COLO668 (cell line): ENCODE measurements at regions not wholly inside any gene's neighbourhood (a gene's known extent, or its start where the extent isn't known, plus 50 kb on each side); places are given as distances from the start of the nearest gene placed in this dataset.

ENCODE experiments used
- DNase-seq: peaks from one replicate; lab custom pipeline; 2025; ENCODE audit not compliant: unreplicated experiment; lab: John Stamatoyannopoulos, UW

DNA sequence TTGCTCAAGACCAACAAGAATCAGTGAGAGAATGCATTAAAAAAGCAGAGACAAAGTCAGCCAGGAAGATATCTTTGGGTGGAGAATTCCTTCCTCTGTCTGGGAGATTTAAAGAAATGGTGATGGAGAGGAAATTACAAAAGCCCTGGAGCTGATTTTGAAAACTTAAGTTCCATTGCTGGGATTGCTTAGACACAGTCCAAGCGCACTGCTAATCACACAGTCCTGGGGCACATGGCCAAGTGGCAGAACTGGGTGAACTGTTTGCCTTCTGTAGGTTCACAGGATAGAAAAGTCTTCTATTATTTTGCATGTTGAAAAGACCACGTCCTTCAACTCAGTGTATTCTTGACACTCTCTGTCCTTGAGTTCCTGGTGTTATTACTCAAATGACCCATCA, 284.9 kb upstream of the FBXL7 start:
- no peak for DNase-seq

DNA sequence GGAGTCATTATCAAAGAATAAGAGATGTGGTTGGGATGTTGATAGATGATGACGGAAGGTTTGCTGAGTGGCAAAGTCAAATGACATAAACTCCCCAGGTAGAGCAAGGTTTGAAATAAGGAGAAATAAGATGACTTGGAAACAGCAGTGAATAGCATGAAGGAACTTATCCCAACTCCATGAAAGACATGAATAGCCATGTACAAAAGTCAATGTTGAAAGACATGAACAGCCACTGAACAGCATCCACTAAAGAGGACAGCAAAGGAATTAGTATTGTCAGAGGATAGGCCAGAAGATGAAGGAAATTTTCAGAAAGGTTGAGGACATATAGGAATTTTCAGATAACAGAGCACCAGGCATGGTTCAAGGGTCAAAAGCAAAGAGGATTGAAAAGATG, 286.0 kb upstream of the FBXL7 start:
- DNase-seq = no peak

DNA sequence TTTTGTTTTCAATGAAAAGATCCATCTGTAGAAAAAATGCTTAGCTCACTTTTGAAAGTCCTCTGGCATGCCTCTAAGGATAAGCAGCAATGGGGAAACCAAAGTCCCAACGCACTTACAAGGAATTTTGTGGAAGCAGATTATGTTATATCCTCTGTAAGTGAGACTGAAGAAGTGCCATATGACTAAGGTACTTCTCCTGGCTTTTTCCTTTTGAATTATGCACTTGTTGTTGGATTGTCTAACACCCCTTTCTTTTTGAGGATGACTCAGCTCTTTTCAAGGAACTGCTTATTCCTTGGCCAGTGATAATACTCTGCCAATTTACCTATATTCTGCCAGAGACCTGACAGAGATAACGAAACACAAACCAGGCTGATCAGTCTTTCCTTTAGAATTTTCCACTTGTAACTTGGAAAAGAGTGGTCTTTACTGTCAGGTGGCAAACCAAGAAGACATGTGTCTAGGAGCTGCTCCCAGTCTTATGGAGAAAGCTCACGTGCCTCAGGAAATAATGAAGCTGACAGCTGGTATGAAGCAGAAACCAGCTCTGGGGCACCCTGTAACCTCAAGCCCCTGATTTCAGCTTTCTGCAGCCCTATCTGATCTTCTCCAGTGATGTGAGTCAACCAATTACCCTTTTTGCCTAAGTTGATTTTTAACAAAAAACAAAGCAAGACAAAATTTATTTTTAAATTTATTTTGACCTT, 290.8 kb upstream of the FBXL7 start:
- DNase-seq = no peak

DNA sequence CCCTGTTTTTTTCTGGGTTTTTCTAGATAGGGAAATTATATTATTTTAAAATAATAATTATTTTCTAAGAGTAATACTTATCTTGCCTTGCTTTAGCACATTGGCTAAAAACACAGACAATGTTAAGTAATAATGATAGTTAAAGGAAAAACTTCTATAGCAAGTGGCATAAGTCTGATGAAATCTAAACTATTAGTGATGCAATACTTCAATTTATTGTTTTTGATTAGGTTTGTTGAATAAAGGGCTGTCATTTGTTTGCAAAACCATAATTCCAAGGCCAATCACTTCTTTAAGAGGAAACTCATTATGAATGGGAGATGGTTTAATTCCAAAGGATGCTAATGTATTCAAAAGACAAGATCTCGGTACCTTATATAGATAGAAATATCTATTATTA, 293.8 kb upstream of the FBXL7 start:
- DNase-seq = no peak

DNA sequence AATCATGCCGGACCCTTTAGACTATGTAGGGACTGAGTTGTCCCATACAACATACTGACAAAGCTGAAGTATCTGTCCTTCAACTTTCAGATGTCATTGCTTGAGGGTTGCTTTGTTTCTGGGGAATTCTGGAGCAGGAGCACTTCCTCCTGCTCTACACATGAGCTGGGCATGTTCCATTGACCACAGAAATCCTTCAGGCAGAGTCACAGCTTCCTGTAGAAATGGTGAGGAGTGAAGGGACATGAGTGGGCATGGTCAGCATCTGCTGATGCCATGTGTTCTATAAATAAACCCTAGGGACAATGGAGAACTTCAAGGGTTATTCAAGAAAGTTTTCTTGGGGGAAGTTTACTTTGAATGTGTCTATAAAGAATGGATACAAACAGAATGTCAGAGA, 296.6 kb upstream of the FBXL7 start:
- no peak for DNase-seq

DNA sequence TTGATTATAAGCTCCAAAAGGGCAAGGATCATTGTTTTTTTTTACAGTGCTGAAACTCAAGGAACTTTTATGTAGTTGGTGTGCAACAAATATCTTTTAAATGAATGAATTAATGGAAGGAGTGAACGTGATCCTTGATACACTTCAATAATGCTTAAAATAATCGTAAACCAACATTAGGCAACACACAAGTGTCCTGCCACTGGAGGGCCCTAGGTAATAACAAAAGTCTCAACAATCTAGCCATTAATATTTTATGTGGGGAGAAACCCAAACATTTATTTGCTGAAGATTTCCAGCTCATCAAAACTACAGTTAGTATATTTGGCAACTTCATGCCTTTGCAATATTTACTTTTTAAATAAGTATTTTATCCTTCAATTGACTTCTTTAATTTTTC, 309.0 kb upstream of the FBXL7 start:
- no peak for DNase-seq

DNA sequence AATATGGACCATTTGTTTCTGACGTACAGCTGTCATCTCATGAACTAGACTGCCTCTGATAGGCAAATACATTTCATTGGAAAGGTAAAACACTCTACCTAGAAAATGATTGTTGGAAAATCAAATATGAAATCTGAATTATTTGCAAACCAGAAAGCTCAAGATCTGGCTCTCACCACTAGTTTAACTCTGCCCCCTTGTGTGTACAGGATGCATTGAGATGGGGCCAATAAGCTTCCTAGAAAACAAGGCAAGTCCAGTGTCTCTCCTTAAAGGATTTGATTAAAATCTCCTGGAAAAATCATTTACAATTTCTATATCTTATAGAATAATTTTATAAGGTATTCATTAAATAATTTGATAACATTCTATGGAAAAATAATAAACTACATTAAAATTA, 311.9 kb upstream of the ANKH start:
- no peak for DNase-seq

DNA sequence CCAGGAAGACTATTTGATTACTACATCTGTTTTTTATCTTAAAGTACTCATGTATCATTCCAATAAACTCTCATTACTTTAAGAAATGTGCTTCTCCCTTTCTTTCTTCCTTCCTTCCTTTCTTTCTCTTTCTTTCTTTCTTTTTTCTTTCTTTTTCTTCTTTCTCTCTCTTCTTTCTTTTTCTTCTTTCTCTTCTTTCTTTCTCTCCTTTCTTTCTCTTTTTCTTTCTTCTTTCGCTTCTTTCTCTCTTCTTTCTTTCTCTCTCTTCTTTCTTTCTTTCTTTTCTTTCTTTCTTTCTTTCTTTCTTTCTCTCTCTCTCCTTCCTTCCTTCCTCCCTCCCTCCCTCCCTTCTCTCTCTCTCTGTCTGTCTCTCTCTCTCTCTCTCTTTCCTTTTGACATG, 298.6 kb upstream of the ANKH start:
- no peak for DNase-seq

DNA sequence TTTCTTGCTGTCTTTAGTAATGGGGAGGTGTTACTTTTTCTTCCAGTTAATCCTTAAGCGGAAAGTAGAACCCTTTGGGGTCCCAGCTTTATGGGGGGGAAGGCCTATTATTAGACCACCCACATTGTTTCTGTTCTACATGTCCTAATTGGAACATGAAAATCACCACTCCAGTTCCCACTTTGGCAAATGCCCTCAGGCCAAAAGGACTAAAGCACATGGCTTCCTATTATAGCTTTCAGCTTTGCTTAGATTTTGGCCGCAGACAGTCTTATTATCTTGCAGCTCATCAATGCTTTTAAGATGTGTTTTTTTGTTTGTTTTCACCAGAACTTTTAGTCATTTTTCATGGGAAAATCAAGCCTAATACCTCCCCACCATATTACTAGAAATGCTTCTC, 296.8 kb upstream of the ANKH start:
- DNase-seq = no peak

DNA sequence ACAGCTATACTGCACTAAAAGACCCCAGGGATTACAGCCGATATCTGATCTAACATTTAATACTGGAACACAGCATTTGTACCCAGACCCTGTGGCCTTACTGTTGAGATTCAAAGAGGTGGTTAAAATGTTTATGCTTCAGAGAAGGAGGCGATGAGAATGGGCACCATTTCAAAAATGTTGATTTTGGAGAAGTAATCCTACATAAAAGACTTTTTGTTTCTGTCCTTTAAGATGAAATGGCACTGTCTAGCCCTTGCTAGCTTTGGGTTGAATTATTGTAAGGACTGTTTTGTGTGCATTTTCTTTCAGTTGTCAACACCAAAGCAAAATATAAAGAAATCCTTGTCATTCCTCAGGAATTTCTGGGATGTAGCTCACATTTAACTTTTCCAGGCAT, 288.5 kb upstream of the ANKH start:
- DNase-seq = no peak

DNA sequence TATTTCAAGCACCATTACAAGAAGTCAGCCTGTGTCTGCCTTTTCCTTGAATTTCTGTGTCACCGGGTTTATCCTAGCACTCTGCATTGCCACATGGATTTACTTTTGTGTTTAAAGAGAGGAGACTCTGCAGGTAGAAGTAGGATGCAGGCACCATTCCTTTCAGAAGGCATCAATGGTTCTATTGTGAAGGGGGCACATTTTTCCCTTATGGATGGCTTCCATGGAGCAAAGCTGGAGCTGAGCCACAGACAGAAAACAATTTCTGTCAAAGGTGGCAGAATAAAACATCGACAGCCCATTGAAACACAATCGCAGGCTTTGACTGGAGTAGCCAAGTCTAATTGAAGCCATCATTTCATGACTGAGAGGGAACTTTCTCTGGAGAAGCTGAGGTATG, 288.0 kb upstream of the ANKH start:
- DNase-seq = no peak

DNA sequence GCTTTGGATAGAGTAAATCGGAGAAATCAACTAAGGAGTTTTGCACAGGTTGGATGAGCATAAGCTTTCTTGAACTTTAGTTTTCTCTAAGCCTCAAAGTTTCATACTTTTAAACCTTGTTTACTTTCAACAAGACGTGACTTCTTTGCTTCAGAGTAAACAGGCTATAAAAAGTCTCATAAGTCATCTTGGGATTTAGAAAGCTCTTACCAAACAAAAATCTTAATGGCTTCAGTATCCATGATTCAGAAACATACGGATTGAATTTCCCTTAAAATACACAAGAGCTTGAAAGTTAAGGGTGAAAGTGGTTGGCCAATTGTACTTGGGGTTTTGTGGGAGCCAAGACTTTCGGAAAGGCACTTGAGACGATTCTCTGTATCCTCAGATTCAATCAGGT, 270.9 kb upstream of the ANKH start:
- DNase-seq = no peak

DNA sequence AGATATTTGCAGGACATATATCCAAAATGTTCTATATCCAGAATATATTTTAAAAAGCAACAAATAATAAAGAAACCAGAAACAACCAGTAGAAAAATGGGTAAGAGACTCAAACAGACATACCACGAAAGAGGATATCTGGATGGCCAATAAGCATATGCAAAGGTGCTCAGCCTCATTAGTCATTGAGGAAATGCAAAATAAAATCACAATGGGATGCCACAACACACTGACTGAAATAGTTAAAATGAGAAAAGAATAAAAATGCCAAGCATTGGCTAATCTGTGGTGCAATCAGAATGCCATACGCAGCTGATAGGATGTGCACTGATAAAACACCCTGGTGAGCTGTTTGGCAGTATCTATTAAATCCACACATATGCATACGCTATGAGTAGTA, 265.8 kb upstream of the ANKH start:
- no peak for DNase-seq

DNA sequence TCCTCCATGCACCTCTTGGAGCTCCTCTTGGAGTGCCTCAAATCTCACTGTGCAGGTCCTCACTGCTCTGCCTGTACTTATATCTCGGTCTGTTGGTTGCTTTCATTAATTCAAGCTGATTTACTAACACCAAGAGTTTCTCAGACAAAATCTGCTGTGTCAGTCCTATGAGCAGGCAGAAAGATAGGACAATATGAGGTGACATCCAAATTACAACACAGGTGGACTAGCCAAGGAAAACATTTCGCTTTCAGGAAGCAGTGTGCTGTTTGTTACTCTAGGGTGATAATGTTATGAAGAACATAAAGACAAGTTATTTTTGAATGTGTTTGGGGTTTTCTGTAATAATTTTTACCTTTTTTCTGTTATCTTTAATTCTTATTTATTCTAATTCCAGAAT, 264.1 kb upstream of the ANKH start:
- DNase-seq = no peak

DNA sequence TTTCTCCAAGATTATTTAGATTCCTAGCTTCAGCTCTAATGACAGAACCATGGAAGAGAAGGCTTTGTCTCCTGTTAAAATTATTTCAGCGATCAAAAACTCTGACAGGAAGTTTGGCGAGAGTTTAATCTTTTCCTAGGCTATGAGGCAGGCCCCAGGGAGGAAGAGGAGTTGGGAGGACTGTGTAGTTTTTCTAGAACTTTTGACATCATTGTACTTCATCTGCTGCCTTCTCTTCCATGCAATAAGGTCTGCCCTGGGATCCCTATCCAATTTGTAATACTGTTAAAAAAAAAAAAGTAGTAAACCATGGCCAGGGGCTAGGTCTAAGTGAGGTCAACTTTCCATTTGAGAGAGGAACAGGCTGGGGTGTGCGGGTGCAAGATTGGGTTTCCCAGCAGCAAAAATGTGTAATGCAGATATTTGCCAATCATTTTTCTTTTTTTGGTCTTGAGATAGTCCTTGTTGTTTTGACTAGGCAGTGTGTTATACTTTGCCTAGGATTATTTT, 261.9 kb upstream of the ANKH start:
- DNase-seq = no peak

DNA sequence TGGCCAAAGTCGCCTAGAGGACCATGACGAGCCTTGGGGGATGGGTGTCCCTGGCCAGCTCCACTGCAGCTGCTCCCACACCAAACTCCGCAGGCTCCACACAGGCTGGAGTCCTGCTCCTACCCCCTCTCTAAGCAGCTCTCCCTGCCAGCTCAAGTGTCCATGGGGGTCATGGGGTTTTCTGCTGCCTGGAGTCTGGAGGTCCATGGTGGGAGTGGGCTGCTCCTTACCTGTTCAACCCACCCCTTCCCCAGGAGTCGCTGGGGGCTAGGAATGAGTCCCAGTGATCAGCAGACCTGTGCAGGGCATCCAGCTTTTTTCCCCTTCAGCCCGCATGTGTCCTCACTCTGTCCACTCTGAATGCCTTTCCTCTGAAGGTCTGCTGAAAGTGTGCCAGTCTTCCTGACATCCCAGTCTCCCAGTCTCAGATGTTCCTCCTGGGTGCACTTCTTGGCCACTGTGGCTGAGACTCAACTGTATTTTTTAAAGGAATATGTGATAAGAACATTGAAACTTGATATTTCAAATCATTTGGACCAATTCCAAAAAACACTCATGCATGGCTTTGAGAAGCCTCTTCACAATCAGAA, 261.3 kb upstream of the ANKH start:
- no peak for DNase-seq

DNA sequence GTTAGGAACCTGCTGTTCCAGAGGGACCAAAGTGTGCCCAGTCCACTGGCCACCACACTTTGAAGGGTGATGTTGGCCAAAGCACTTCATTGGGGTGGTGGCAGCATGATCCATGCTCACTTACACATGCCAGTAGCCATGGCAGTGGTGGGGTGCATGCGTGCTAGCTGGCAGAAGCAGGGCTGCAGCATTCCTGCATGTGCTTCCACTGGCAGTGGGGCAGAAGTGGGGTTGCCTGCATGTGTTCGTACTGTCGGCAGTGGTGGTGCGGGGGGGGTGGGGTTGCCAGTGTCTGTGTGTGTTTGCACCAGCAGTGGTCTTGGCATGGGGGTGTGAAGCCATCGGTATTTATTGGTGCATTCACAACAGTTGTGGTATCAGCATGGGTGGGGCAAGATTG, 260.3 kb upstream of the ANKH start:
- DNase-seq = no peak

DNA sequence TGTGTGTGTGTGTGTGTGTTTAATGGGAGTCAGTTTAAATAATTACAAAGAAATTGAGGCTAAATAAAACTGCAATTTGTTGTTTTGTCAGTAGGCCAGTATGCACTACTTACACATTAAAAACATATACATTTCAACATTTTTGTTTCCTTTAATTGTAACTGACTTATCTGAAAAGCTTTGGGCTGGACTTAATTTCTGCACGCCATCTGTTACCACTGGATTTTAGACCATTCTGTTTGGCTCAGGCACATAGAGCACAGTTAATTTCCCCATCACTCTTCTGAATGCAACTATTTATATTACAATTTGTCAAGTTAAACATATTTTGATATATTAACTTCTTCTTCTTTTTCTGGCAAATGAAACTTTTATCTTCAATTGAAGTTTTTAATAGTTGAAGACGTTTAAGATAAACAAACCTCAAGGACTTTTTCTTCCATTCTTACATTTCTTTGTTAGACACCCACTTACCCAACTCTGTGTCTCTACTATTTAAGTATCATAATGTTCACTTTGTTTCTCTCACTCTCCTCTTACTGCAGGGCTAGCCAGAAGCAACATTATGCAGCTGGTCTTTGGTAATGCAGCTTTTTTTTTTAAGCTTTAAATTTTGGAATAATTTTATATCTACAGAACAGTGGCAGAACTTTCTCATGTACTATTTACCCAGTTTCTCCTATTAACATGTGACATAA, 253.4 kb upstream of the ANKH start:
- DNase-seq = no peak

DNA sequence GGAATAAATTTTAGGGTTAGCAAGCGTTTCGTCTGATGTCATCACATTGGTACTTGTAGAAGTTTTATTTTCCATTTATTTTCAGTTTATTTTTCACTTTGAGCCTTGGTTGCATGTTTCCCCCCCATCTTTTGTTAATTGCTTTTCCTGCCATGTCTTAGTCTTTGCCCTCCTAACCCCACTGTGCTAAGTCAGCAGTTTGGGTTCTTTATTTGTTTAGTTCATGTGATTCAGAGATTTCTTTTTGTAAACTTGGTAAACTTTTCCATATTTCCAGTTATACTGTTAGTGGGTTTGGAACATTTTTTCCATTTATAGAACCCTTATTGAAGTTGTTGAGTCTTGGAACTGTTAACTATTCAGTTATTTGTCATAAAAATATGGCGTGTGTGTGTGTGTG, 252.9 kb upstream of the ANKH start:
- no peak for DNase-seq

DNA sequence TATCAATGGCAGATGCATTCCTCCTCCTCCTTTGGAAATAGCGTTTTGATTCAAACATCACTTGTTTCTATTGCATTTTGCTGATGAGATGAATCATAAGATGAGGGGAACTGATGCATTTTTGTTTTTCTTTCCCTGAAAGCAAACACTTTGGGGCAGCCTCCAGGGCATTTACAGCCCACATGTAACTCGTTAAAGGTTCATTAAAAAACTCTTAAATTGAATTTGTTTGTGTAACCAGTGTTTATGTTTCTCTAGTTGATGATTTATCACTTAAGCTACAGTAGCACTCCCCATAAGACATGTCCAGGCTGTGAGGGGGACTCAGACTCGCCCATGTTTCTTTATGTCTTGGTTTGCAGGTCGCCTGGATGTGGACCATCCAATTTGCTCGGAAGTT, 246.1 kb upstream of the ANKH start:
- DNase-seq = no peak

DNA sequence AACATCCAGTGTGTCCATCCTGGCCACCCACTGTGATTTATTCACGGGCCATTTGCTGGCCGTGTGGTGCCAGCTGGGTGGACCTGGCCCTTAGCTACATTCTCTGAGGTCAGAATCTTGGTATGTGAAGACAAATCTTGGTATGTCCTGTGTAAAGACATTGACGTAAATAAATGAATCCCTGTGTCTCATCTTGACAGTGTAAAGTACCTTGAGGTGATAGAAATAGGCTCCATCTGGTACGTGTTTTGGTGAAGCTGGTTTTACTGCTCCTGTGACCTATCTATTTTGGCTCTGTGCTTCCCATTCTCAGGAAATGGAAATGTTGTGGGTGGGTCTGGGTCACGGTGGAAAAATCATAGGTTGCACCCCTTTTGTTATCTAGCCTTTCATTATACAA, 245.4 kb upstream of the ANKH start:
- DNase-seq = no peak

DNA sequence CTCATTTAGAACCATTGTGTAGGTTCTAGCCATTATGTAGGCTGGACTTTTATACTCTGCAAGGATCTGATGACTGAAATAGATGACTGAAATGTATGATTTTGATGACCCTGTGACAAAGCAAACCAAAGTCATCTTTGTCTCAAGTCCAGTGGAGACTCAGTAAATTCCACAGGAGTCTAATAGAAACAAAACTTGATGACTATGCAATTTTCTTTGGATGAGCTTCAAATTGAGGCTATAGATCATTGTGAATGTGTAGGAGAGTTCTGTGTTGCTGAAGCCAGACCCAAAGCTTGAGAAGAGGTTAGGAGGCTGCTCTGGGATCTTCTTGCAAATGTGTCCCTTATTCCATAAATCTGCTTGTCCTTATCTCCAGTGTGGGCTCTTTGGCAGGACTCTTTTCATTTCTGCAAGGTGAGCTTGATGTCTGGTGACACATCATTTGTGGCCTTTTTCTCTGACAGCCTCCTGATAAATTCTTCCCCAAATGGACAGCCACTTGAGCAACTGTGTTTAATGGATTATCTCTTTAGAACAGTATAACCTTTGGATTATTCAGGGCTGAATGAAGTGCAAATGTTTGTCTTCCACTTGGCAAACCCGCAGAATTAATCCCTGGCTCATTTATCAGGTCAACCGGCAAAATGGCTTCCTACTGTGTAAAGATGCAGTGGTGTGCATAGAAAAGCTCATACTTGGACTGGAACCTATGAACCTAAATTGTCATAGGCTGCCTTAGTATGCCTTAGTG, 235.1 kb upstream of the ANKH start:
- peak; percentile 19 for DNase-seq
